Liver (tissue), 8 donors: ENCODE measurements at regions not wholly inside any gene's neighbourhood (a gene's known extent, or its start where the extent isn't known, plus 50 kb on each side); places are given as distances from the start of the nearest gene placed in this dataset.

ENCODE experiments used
- DNase-seq: peaks from one replicate; pipeline ENCODE4 v3.0.0-alpha.2; 2017; ENCODE audit warnings: low spot score
- H3K27ac ChIP-seq, 2 donors: one replicate each; pipeline ENCODE4 v1.7.0; 2013; ENCODE audit warnings: inconsistent platforms in 2 of 2, low read length in 2 of 2, control low read depth in 1 of 2, low read depth in 1 of 2, mild to moderate bottlenecking in 1 of 2
- H3K27me3 ChIP-seq, 4 donors: one replicate each; pipeline versions ENCODE4 v1.6.1 to v1.7.0; 2013; ENCODE audit warnings: low read length in 3 of 4, inconsistent platforms in 1 of 4, mild to moderate bottlenecking in 1 of 4, moderate library complexity in 1 of 4; ENCODE audit not compliant: control insufficient read depth in 4 of 4, insufficient read depth in 4 of 4
- H3K36me3 ChIP-seq, 4 donors: one replicate each; pipeline versions ENCODE4 v1.6.1 to v1.7.0; 2013; ENCODE audit warnings: low read length in 3 of 4, mild to moderate bottlenecking in 3 of 4, low read depth in 1 of 4, moderate library complexity in 1 of 4; ENCODE audit not compliant: control insufficient read depth in 4 of 4, insufficient read depth in 3 of 4
- H3K4me1 ChIP-seq, 4 donors: one replicate each; pipeline versions ENCODE4 v1.6.1 to v1.7.0; 2013; ENCODE audit warnings: low read length in 3 of 4, mild to moderate bottlenecking in 3 of 4, moderate library complexity in 1 of 4; ENCODE audit not compliant: control insufficient read depth in 4 of 4, insufficient read depth in 4 of 4
- H3K4me3 ChIP-seq, 3 donors: one replicate each; pipeline versions ENCODE4 v1.6.1 to v1.7.0; 2013; ENCODE audit warnings: low read length in 3 of 3, control low read depth in 1 of 3, low read depth in 1 of 3, mild to moderate bottlenecking in 1 of 3
- H3K9ac ChIP-seq, 2 donors: one replicate each; pipeline ENCODE4 v1.7.0; 2013; ENCODE audit warnings: low read length in 2 of 2, mild to moderate bottlenecking in 2 of 2, moderate library complexity in 2 of 2, control low read depth in 1 of 2, low read depth in 1 of 2
- H3K9me3 ChIP-seq, 4 donors: one replicate each; pipeline versions ENCODE4 v1.6.1 to v1.7.0; 2013; ENCODE audit warnings: low read length in 3 of 4; ENCODE audit not compliant: control insufficient read depth in 4 of 4
- EGR1 ChIP-seq, 2 donors: IDR thresholded peaks; 2 replicates each; pipeline ENCODE4 v1.6.1; 2016 to 2018; ENCODE audit warnings: antibody characterized with exemption in 2 of 2, low read depth in 2 of 2
- FOXA1 ChIP-seq: IDR thresholded peaks from 2 replicates; pipeline ENCODE4 v1.6.1; 2016; ENCODE audit warnings: antibody characterized with exemption
- FOXA2 ChIP-seq: IDR thresholded peaks from 2 replicates; pipeline ENCODE4 v1.6.1; 2016; ENCODE audit warnings: antibody characterized with exemption
- GABPA ChIP-seq, 2 donors: IDR thresholded peaks in 1 of 2; conservative IDR thresholded peaks in 1 of 2; 2 replicates each; pipeline ENCODE4 v1.6.1; 2016; ENCODE audit warnings: antibody characterized with exemption in 2 of 2, mild to moderate bottlenecking in 1 of 2, moderate library complexity in 1 of 2
- HNF4A ChIP-seq, 2 donors: conservative IDR thresholded peaks; 2 replicates each; pipeline ENCODE4 v1.6.1; 2016; ENCODE audit warnings: antibody characterized with exemption in 2 of 2, mild to moderate bottlenecking in 2 of 2
- HNF4G ChIP-seq: IDR thresholded peaks from 2 replicates; pipeline ENCODE4 v1.6.1; 2016; ENCODE audit warnings: antibody characterized with exemption
- JUND ChIP-seq, 2 donors: IDR thresholded peaks; 2 replicates each; pipeline ENCODE4 v1.6.1; 2016; ENCODE audit warnings: antibody characterized with exemption in 2 of 2
- NR2F2 ChIP-seq: IDR thresholded peaks from 2 replicates; pipeline ENCODE4 v1.6.1; 2016; ENCODE audit warnings: antibody characterized with exemption
- RXRA ChIP-seq, 2 donors: IDR thresholded peaks; 2 replicates each; pipeline ENCODE4 v1.6.1; 2017 to 2018; ENCODE audit warnings: antibody characterized with exemption in 2 of 2, mild to moderate bottlenecking in 1 of 2
- SP1 ChIP-seq: IDR thresholded peaks from 2 replicates; pipeline ENCODE4 v1.6.1; 2018; ENCODE audit warnings: antibody characterized with exemption, mild to moderate bottlenecking
- TAF1 ChIP-seq: conservative IDR thresholded peaks from 2 replicates; pipeline ENCODE4 v1.6.1; 2016; ENCODE audit warnings: antibody characterized with exemption, mild to moderate bottlenecking
- YY1 ChIP-seq: IDR thresholded peaks from 2 replicates; pipeline ENCODE4 v1.6.1; 2016; ENCODE audit warnings: antibody characterized with exemption, mild to moderate bottlenecking
- WGBS: extraction: QIAGEN DNeasy Blood & Tissue Kit; methylation state at CpG from one replicate; pipeline ENCODE4 v1.1.7; 2013; 5-methylcytosine and 5-hydroxymethylcytosine counted together
- TF ChIP-seq, protein P1 (sequence below): IDR thresholded peaks from 2 replicates; pipeline ENCODE4 v1.6.1; 2016; ENCODE audit warnings: antibody characterized with exemption
- TF ChIP-seq, protein P2 (sequence below): fragments of 150-350 bp; IDR thresholded peaks from 2 replicates; pipeline ENCODE4 v1.5.1; 2017; ENCODE audit warnings: improper control_type of control experiment, low read depth, low read length; ENCODE audit not compliant: missing input control
- TF ChIP-seq, protein P3 (sequence below): IDR thresholded peaks from 2 replicates; pipeline ENCODE4 v1.6.1; 2016; ENCODE audit warnings: antibody characterized with exemption
- TF ChIP-seq, protein P4 (sequence below): IDR thresholded peaks from 2 replicates; pipeline ENCODE4 v1.6.1; 2016; ENCODE audit warnings: antibody characterized with exemption
- donor health status: healthy.
- donor health status: healthy.
- donor health status: healthy.
- donor health status: healthy.
- donor health status: healthy.

DNA sequence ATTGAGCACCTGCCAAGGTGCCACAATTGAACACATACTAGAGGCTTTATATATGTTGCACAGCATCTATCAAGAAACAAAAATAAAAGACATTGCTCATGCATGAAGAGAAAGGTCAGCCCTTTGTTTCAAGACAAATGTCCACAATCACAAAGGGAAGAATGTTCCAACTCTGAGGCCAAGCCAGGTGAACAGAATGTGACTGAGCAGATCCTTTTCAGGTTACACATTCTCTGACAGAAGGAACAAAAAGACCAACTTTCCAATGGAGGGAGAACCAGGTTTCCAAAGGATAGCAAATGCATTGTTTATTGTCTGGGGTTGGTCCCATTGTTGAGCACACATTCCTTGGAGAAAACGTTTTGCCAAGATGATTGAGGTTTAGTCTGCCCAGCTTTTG, 50.2 kb upstream of the FAM174B start:
- Histone ChIP-seq H3K4me1 (no peaks in the 10 kb centered on the region), H3K9me3 (no peaks in the 10 kb centered on the region), H3K36me3 (no peaks in the 10 kb centered on the region), H3K9ac (no peak overlapping the region), H3K4me3 (no peak overlapping the region), H3K27ac (no peak overlapping the region), H3K27me3 (no peaks in the 10 kb centered on the region)
- 20% methylated on average over 1 of the region's 1 CpG for WGBS
- DNase-seq, result no peak
- TF ChIP-seq, protein P1, sequence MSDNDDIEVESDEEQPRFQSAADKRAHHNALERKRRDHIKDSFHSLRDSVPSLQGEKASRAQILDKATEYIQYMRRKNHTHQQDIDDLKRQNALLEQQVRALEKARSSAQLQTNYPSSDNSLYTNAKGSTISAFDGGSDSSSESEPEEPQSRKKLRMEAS, result no peak
- TF ChIP-seq NR2F2, result no peak

DNA sequence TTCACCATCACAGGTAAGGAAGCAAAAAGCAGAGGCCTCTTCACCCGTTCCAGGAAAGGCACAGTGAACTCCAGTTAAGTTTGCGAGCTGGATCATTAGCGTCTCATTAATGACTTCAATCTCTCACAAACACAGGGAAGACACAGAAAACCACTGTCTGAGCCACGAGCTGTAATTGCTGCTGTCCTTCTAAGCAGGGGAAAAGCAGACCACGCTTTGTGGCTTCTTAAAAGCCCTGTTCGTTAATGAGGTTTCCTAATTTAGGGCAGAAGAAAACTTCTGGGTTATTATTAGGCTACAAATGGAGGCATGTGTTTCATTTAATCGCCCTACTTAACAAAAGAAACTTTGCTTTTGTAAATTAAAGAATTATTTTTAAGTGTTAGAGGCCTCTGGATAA, 50.6 kb upstream of the FAM174B start:
- no peak overlapping the region for H3K9ac ChIP-seq
- no peaks in the 10 kb centered on the region for H3K4me1 ChIP-seq
- TF ChIP-seq HNF4G (no peak), FOXA2 (no peak), FOXA1 (no peak), RXRA (IDR thresholded peaks at IDR 0.05) (no peak), HNF4A (conservative IDR thresholded peaks at IDR 0.05) (no peak), SP1 (no peak), NR2F2 (no peak)
- TF ChIP-seq, protein P1, result no peak
- TF ChIP-seq, protein P2, sequence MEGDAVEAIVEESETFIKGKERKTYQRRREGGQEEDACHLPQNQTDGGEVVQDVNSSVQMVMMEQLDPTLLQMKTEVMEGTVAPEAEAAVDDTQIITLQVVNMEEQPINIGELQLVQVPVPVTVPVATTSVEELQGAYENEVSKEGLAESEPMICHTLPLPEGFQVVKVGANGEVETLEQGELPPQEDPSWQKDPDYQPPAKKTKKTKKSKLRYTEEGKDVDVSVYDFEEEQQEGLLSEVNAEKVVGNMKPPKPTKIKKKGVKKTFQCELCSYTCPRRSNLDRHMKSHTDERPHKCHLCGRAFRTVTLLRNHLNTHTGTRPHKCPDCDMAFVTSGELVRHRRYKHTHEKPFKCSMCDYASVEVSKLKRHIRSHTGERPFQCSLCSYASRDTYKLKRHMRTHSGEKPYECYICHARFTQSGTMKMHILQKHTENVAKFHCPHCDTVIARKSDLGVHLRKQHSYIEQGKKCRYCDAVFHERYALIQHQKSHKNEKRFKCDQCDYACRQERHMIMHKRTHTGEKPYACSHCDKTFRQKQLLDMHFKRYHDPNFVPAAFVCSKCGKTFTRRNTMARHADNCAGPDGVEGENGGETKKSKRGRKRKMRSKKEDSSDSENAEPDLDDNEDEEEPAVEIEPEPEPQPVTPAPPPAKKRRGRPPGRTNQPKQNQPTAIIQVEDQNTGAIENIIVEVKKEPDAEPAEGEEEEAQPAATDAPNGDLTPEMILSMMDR, result no peak
- TF ChIP-seq, protein P3, sequence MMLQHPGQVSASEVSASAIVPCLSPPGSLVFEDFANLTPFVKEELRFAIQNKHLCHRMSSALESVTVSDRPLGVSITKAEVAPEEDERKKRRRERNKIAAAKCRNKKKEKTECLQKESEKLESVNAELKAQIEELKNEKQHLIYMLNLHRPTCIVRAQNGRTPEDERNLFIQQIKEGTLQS, result no peak
- TF ChIP-seq, protein P4, sequence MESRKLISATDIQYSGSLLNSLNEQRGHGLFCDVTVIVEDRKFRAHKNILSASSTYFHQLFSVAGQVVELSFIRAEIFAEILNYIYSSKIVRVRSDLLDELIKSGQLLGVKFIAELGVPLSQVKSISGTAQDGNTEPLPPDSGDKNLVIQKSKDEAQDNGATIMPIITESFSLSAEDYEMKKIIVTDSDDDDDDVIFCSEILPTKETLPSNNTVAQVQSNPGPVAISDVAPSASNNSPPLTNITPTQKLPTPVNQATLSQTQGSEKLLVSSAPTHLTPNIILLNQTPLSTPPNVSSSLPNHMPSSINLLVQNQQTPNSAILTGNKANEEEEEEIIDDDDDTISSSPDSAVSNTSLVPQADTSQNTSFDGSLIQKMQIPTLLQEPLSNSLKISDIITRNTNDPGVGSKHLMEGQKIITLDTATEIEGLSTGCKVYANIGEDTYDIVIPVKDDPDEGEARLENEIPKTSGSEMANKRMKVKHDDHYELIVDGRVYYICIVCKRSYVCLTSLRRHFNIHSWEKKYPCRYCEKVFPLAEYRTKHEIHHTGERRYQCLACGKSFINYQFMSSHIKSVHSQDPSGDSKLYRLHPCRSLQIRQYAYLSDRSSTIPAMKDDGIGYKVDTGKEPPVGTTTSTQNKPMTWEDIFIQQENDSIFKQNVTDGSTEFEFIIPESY, result no peak
- no peaks in the 10 kb centered on the region for H3K36me3 ChIP-seq
- H3K4me3 ChIP-seq, result no peak overlapping the region
- WGBS, result 82% methylated on average over 7 of the region's 7 CpGs
- no peak overlapping the region for H3K27ac ChIP-seq
- no peaks in the 10 kb centered on the region for H3K9me3 ChIP-seq
- DNase-seq, result no peak
- H3K27me3 ChIP-seq, result no peaks in the 10 kb centered on the region

DNA sequence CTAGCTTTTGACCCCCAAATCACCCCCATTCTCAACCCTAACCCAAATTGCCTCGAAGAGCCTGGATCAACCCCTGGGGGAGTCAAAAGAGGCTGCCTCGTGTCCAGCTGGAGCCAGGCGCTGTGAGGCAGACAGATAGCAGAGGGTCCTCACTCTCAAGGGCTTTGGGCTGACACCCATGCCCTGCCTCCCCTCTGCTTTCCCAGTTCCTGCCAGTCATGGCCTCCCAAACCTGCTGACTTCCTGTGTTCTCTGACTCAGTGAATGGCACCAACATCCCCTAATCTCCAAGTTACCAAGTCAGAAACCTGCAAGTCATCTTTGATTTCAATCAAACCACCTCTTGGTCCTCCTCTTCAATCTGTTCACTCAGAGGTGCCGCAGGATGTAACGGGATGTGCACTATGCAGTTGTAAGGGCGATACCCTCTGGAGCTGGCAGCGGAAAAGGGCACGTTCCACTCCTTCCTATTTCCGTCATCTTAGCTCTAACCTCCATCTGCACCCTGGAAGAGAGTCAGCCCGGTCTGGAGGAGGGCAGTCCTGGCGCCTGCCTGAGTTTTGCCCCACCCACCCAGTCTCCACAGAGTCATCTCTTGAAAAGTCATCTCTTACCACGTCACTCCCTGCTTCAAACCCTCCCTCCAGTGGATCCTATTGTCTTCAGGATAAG, 52.4 kb upstream of the FAM174B start:
- Histone ChIP-seq H3K27ac (no peak overlapping the region), H3K4me3 (no peak overlapping the region), H3K9me3 (no peaks in the 10 kb centered on the region), H3K9ac (no peak overlapping the region), H3K4me1 (no peaks in the 10 kb centered on the region), H3K36me3 (no peaks in the 10 kb centered on the region), H3K27me3 (no peaks in the 10 kb centered on the region)
- WGBS, result 86% methylated on average over 12 of the region's 12 CpGs
- DNase-seq, result no peak
- no peak for TF ChIP-seq TAF1
- TF ChIP-seq SP1, result no peak
- TF ChIP-seq JUND (IDR thresholded peaks at IDR 0.05), result no peak
- TF ChIP-seq, protein P2, result no peak
- TF ChIP-seq, protein P3, result no peak
- no peak for TF ChIP-seq GABPA (IDR thresholded peaks at IDR 0.05 in 1 of 2, conservative IDR thresholded peaks at IDR 0.05 in 1 of 2)
- no peak for TF ChIP-seq YY1
- no peak for TF ChIP-seq FOXA1
- TF ChIP-seq HNF4A (conservative IDR thresholded peaks at IDR 0.05), result no peak
- TF ChIP-seq, protein P1, result no peak
- no peak for TF ChIP-seq EGR1 (IDR thresholded peaks at IDR 0.05; ENCODE audit: low read depth in 2 of 2)
- no peak for TF ChIP-seq RXRA (IDR thresholded peaks at IDR 0.05)
